ENCODE measurements at regions not wholly inside any gene's neighbourhood (a gene's known extent, or its start where the extent isn't known, plus 50 kb on each side); places are given as distances from the start of the nearest gene placed in this dataset.

GRCh38 chr7:18179093-18179492 lies 151.4 kb upstream of the PRPS1L1 start:
- TF ChIP-seq CTCF (IDR thresholded peaks at IDR 0.05) (no peak), POLR2A (IDR thresholded peaks at IDR 0.05) (no peak)

All from tibial nerve (tissue), 3 donors.